K562 (cell line): ENCODE measurements at regions not wholly inside any gene's neighbourhood (a gene's known extent, or its start where the extent isn't known, plus 50 kb on each side); places are given as distances from the start of the nearest gene placed in this dataset.

Experiments
- ATAC-seq: fragments of 200-7000 bp; cut with Tn5 transposase; 3 replicates; pipeline ENCODE4 v1.9.1; 2020; ENCODE audit warnings: moderate library complexity
- BruUV-seq: library from RNA; stranded (reverse); fragments of 400-500 nt; replicated peaks from 2 replicates; lab custom pipeline; 2021; lab: Mats Ljungman, UMichigan
- CTCF ChIA-PET: fragments of 300-600 bp; formaldehyde crosslinking; extraction: SDS; loops from one replicate; lab custom pipeline; 2021; ENCODE audit warnings: low intra/inter-chr PET ratio; lab: Yijun Ruan, JAX
- POLR2A ChIA-PET: fragments of 300-600, 350-650 bp; sonication (Branson Sonifier 250); formaldehyde crosslinking; extraction: SDS; loops from one replicate; lab custom pipeline; 2021; ENCODE audit warnings: antibody characterized with exemption, inconsistent platforms; lab: Yijun Ruan, JAX
- DNase-seq, 4 experiments: peaks; one replicate each; pipeline versions ENCODE4 v3.0.0 to v3.0.0-alpha.2; 2011 to 2018; ENCODE audit warnings: low spot score in 3 of 4, mixed read lengths in 3 of 4; ENCODE audit errors: extremely low read depth in 1 of 4
- FAIRE-seq: peaks from 2 replicates; lab custom pipeline; 2011; peaks lifted over from hg19 to GRCh38; lab: Jason Lieb, UNC
- H2AFZ ChIP-seq: 2 replicates; pipeline ENCODE4 v1.6.0; 2011; ENCODE audit warnings: low read depth, low read length, control low read depth, inconsistent platforms
- H3K27ac ChIP-seq: fragments of 200-600 bp; 3 replicates; pipeline ENCODE4 v1.8.0; 2011; ENCODE audit warnings: low read depth, mild to moderate bottlenecking, control low read depth, inconsistent platforms, low read length, moderate library complexity, mixed read lengths; ENCODE audit errors: extremely low read depth
- H3K27me3 ChIP-seq, 2 experiments: fragments of 300-600 bp in 1 of 2; 2 replicates in 1 of 2; 3 replicates in 1 of 2; pipeline versions ENCODE4 v1.6.0 to v1.8.0; 2011; ENCODE audit warnings: inconsistent platforms in 2 of 2, low read length in 2 of 2, mild to moderate bottlenecking in 1 of 2, mixed read lengths in 1 of 2, moderate library complexity in 1 of 2; ENCODE audit not compliant: control insufficient read depth in 2 of 2, insufficient read depth in 2 of 2
- H3K36me3 ChIP-seq: fragments of 300-600 bp; 3 replicates; pipeline ENCODE4 v1.8.0; 2011; ENCODE audit warnings: mild to moderate bottlenecking, low read length, inconsistent platforms; ENCODE audit not compliant: control insufficient read depth, insufficient read depth
- H3K4me1 ChIP-seq, 2 experiments: fragments of 200-600 bp in 1 of 2; replicated peaks in 1 of 2; 2 replicates in 1 of 2; 3 replicates in 1 of 2; pipeline versions ENCODE4 v1.5.1 to v1.8.0; 2011; ENCODE audit warnings: inconsistent platforms in 2 of 2, low read length in 2 of 2, mild to moderate bottlenecking in 1 of 2, mixed read lengths in 1 of 2, moderate library complexity in 1 of 2; ENCODE audit not compliant: control insufficient read depth in 2 of 2, insufficient read depth in 2 of 2
- H3K4me2 ChIP-seq: 2 replicates; pipeline ENCODE4 v1.6.1; 2011; ENCODE audit warnings: low read length, control low read depth, inconsistent platforms, mixed read lengths; ENCODE audit not compliant: insufficient read depth
- H3K4me3 ChIP-seq: fragments of 200-600 bp; sonication (generic), shearing (Covaris generic); 2 replicates; pipeline ENCODE4 v1.5.1; 2016; ENCODE audit warnings: control low read depth, inconsistent platforms
- H3K79me2 ChIP-seq: fragments of 200-600 bp; 3 replicates; pipeline ENCODE4 v1.8.0; 2011; ENCODE audit warnings: low read length, inconsistent platforms; ENCODE audit not compliant: control insufficient read depth, insufficient read depth
- H3K9ac ChIP-seq, 2 experiments: 2 replicates each; pipeline versions ENCODE4 v1.6.0 to v1.6.1; 2011; ENCODE audit warnings: low read depth in 2 of 2, low read length in 2 of 2, control low read depth in 1 of 2, inconsistent platforms in 1 of 2, mild to moderate bottlenecking in 1 of 2, mixed read lengths in 1 of 2; ENCODE audit not compliant: insufficient read depth in 1 of 2
- H3K9me1 ChIP-seq: one replicate; pipeline ENCODE4 v1.6.0; 2011; ENCODE audit warnings: inconsistent platforms, mild to moderate bottlenecking, low read length, moderate library complexity; ENCODE audit not compliant: control insufficient read depth, insufficient read depth
- H3K9me3 ChIP-seq: replicated peaks from 2 replicates; pipeline ENCODE4 v1.5.1; 2011; ENCODE audit warnings: low read depth, low read length, inconsistent platforms; ENCODE audit not compliant: control insufficient read depth, insufficient read depth
- H4K20me1 ChIP-seq: replicated peaks from 2 replicates; pipeline ENCODE4 v1.6.1; 2011; ENCODE audit warnings: low read length, inconsistent platforms, mixed read lengths; ENCODE audit not compliant: control insufficient read depth, insufficient read depth
- ARID4B ChIP-seq: sonication (generic); formaldehyde crosslinking; IDR thresholded peaks from 2 replicates; pipeline ENCODE4 v1.8.0; 2022; ENCODE audit warnings: mild to moderate bottlenecking, missing genetic modification reagents
- CREB1 ChIP-seq, 2 experiments: sonication (generic) in 1 of 2; formaldehyde crosslinking in 1 of 2; IDR thresholded peaks; 2 replicates each; pipeline versions ENCODE4 v1.6.1 to v1.8.0; 2012 to 2022; ENCODE audit warnings: inconsistent platforms in 1 of 2, mild to moderate bottlenecking in 1 of 2, missing genetic modification reagents in 1 of 2, moderate library complexity in 1 of 2
- DIDO1 ChIP-seq: fragments of 450-650 bp; IDR thresholded peaks from 2 replicates; pipeline ENCODE4 v1.6.1; 2016; ENCODE audit warnings: low read depth, missing biosample characterization, missing genetic modification characterization
- HINFP ChIP-seq: fragments of 450-650 bp; conservative IDR thresholded peaks from 2 replicates; pipeline ENCODE4 v1.6.1; 2016; ENCODE audit warnings: missing genetic modification characterization, low read depth, mild to moderate bottlenecking, control low read depth, missing compliant biosample characterization
- MNT ChIP-seq, 2 experiments: fragments of 450-650 bp; conservative IDR thresholded peaks; 2 replicates each; pipeline ENCODE4 v1.6.1; 2017; ENCODE audit warnings: mild to moderate bottlenecking in 2 of 2, moderate library complexity in 2 of 2
- POLR2G ChIP-seq: fragments of 200-400 bp; formaldehyde crosslinking; IDR thresholded peaks from 2 replicates; pipeline ENCODE4 v1.6.1; 2017; ENCODE audit warnings: low read depth, mild to moderate bottlenecking, antibody characterized with exemption, low read length, moderate library complexity
- SP1 ChIP-seq: sonication (generic); formaldehyde crosslinking; IDR thresholded peaks from 2 replicates; pipeline ENCODE4 v1.8.1; 2022; ENCODE audit warnings: mild to moderate bottlenecking, missing genetic modification reagents
- STAT5B ChIP-seq: fragments of 250-450 bp; sonication (Bioruptor Pico); IDR thresholded peaks from 2 replicates; pipeline ENCODE4 v1.8.0; 2021; ENCODE audit warnings: mild to moderate bottlenecking, inconsistent platforms
- TAF15 ChIP-seq: fragments of 200-400 bp; formaldehyde crosslinking; IDR thresholded peaks from 2 replicates; pipeline ENCODE4 v1.6.1; 2017; ENCODE audit warnings: mild to moderate bottlenecking, low read depth, low read length, moderate library complexity
- ZC3H4 ChIP-seq: sonication (generic); formaldehyde crosslinking; IDR thresholded peaks from 2 replicates; pipeline ENCODE4 v1.9.0; 2021; ENCODE audit warnings: missing genetic modification reagents, borderline replicate concordance
- ZKSCAN3 ChIP-seq: fragments of 250-450 bp; sonication (Bioruptor Pico); IDR thresholded peaks from 2 replicates; pipeline ENCODE4 v1.4.0; 2020
- WGBS: fragments of 100-300 bp; shearing (Covaris generic); methylation state at CpG from one replicate; pipeline ENCODE4 v1.1.6; 2016; ENCODE audit warnings: low coverage, mixed read lengths; ENCODE audit not compliant: insufficient coverage; ENCODE audit errors: missing lambda C conversion rate; 5-methylcytosine and 5-hydroxymethylcytosine counted together
- in situ Hi-C: fragments of 300-500 bp; cut with MboI; formaldehyde crosslinking; loops from 4 replicates; pipeline ENCODE4 v1.15.0; 2018; ENCODE audit warnings: inconsistent platforms, mixed read lengths
- intact Hi-C: fragments of 100-400 bp; cut with micrococcal nuclease; formaldehyde crosslinking; loops from 2 replicates; pipeline ENCODE4 v1.14.2; 2022
- TF ChIP-seq, protein P1 (sequence below): fragments of 250-450 bp; sonication (Bioruptor Pico); IDR thresholded peaks from 2 replicates; pipeline ENCODE4 v1.9.0; 2021; ENCODE audit warnings: mild to moderate bottlenecking
- TF ChIP-seq, protein P2 (sequence below): sonication (generic); formaldehyde crosslinking; IDR thresholded peaks from 2 replicates; pipeline ENCODE4 v1.8.0; 2022; ENCODE audit warnings: mild to moderate bottlenecking, missing genetic modification reagents, borderline replicate concordance

- no peak for DNase-seq
- TF ChIP-seq TAF15 (no peak), ZKSCAN3 (CRISPR knock-in tag) (no peak), HINFP (no peak), ZC3H4 (CRISPR knock-in tag) (no peak), CREB1 (IDR thresholded peaks at IDR 0.05) (no peak), CREB1 (CRISPR knock-in tag; IDR thresholded peaks at IDR 0.05) (no peak), SP1 (CRISPR knock-in tag) (no peak), STAT5B (CRISPR knock-in tag) (no peak), POLR2G (no peak), DIDO1 (tag) (no peak), ARID4B (CRISPR knock-in tag) (no peak), MNT (conservative IDR thresholded peaks at IDR 0.05) (no peak)
- TF ChIP-seq, protein P1, sequence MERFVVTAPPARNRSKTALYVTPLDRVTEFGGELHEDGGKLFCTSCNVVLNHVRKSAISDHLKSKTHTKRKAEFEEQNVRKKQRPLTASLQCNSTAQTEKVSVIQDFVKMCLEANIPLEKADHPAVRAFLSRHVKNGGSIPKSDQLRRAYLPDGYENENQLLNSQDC = no peak
- TF ChIP-seq, protein P2, sequence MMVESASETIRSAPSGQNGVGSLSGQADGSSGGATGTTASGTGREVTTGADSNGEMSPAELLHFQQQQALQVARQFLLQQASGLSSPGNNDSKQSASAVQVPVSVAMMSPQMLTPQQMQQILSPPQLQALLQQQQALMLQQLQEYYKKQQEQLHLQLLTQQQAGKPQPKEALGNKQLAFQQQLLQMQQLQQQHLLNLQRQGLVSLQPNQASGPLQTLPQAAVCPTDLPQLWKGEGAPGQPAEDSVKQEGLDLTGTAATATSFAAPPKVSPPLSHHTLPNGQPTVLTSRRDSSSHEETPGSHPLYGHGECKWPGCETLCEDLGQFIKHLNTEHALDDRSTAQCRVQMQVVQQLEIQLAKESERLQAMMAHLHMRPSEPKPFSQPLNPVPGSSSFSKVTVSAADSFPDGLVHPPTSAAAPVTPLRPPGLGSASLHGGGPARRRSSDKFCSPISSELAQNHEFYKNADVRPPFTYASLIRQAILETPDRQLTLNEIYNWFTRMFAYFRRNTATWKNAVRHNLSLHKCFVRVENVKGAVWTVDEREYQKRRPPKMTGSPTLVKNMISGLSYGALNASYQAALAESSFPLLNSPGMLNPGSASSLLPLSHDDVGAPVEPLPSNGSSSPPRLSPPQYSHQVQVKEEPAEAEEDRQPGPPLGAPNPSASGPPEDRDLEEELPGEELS (CRISPR knock-in tag) = no peak
Observed at GRCh38 chr2:150750720-150751119, 263.3 kb upstream of the RND3 start.

More at GRCh38 chr2:150750720-150751119, 263.3 kb upstream of the RND3 start:
- no peaks in the 10 kb centered on the region for H3K79me2 ChIP-seq
- H3K4me3 ChIP-seq = no peak overlapping the region
- BruUV-seq = no TSS peak
- no peaks in the 10 kb centered on the region for H3K27me3 ChIP-seq
- POLR2A ChIA-PET = no interaction called here
- H3K4me1 ChIP-seq = no peaks in the 10 kb centered on the region
- H3K9ac ChIP-seq = no peak overlapping the region
- H3K36me3 ChIP-seq = no peaks in the 10 kb centered on the region
- WGBS = 4% methylated on average over 1 of the region's 1 CpG
- H3K4me2 ChIP-seq = no peak overlapping the region
- H3K9me3 ChIP-seq = no peaks in the 10 kb centered on the region
- no peaks in the 10 kb centered on the region for H4K20me1 ChIP-seq
- in situ Hi-C loops = no loop called here
- CTCF ChIA-PET = no interaction called here
- no peak overlapping the region for H2AFZ ChIP-seq
- no peak for FAIRE-seq
- H3K27ac ChIP-seq = no peak overlapping the region
- H3K9me1 ChIP-seq = no peaks in the 10 kb centered on the region
- intact Hi-C loops = no loop called here
- no peak for ATAC-seq
